H1 (cell line): ENCODE measurements at regions not wholly inside any gene's neighbourhood (a gene's known extent, or its start where the extent isn't known, plus 50 kb on each side); places are given as distances from the start of the nearest gene placed in this dataset.

Source experiments
- CTCF ChIA-PET: fragments of 300-600 bp; sonication (Branson Sonifier 250); formaldehyde crosslinking; loops from one replicate; lab custom pipeline; 2021; ENCODE audit not compliant: partially characterized antibody; lab: Charles Lee
- POLR2A ChIA-PET: fragments of 300-600 bp; sonication (Branson Sonifier 250); formaldehyde crosslinking; loops from one replicate; lab custom pipeline; 2021; ENCODE audit warnings: inconsistent platforms; ENCODE audit not compliant: partially characterized antibody; lab: Charles Lee
- DNase-seq, 2 experiments: peaks; one replicate each; pipeline versions ENCODE4 v3.0.0 to v3.0.0-alpha.2; 2010 to 2022; ENCODE audit warnings: low spot score in 2 of 2, low read depth in 1 of 2, mixed read lengths in 1 of 2
- FAIRE-seq: peaks from 2 replicates; lab custom pipeline; 2011; peaks lifted over from hg19 to GRCh38; lab: Jason Lieb, UNC
- H2AFZ ChIP-seq: 2 replicates; pipeline ENCODE4 v1.8.1; 2012; ENCODE audit warnings: low read length, inconsistent platforms
- H2AK5ac ChIP-seq: 2 replicates; pipeline ENCODE4 v1.6.1; 2013; ENCODE audit warnings: low read depth, low read length
- H2BK120ac ChIP-seq: replicated peaks from 2 replicates; pipeline ENCODE3; 2013; ENCODE audit warnings: low read depth, low read length, inconsistent platforms
- H2BK12ac ChIP-seq: 2 replicates; pipeline ENCODE4 v1.6.1; 2013; ENCODE audit warnings: low read depth, low read length
- H2BK15ac ChIP-seq: 2 replicates; pipeline ENCODE4 v1.6.1; 2013; ENCODE audit warnings: low read length
- H2BK20ac ChIP-seq: 2 replicates; pipeline ENCODE4 v1.6.1; 2013; ENCODE audit warnings: low read length
- H2BK5ac ChIP-seq: 2 replicates; pipeline ENCODE4 v1.6.1; 2013; ENCODE audit warnings: low read depth, low read length
- H3K14ac ChIP-seq: 2 replicates; pipeline ENCODE4 v1.6.1; 2013; ENCODE audit warnings: inconsistent platforms; ENCODE audit not compliant: insufficient read length
- H3K18ac ChIP-seq: 2 replicates; pipeline ENCODE4 v1.6.1; 2013; ENCODE audit warnings: low read length; ENCODE audit errors: extremely low read depth
- H3K23ac ChIP-seq: 2 replicates; pipeline ENCODE4 v1.6.1; 2013; ENCODE audit warnings: inconsistent platforms; ENCODE audit not compliant: insufficient read length
- H3K23me2 ChIP-seq: 2 replicates; pipeline ENCODE4 v1.6.1; 2013; ENCODE audit warnings: low read depth, low read length
- H3K27ac ChIP-seq: 2 replicates; pipeline ENCODE4 v1.6.1; 2011; ENCODE audit warnings: low read depth, low read length, inconsistent platforms
- H3K27me3 ChIP-seq, 4 experiments: replicated peaks in 1 of 4; 1 replicate in 1 of 4; 2 replicates in 3 of 4; pipeline versions ENCODE4 v1.6.1 to v1.8.1; 2011 to 2013; ENCODE audit warnings: low read length in 3 of 4, mild to moderate bottlenecking in 3 of 4, inconsistent platforms in 2 of 4, mixed read lengths in 2 of 4, moderate library complexity in 1 of 4; ENCODE audit not compliant: control insufficient read depth in 3 of 4, insufficient read depth in 3 of 4; ENCODE audit errors: extremely low read depth in 1 of 4
- H3K36me3 ChIP-seq, 4 experiments: 2 replicates each; pipeline versions ENCODE4 v1.6.1 to v1.8.1; 2011 to 2013; ENCODE audit warnings: mild to moderate bottlenecking in 4 of 4, low read length in 3 of 4, moderate library complexity in 2 of 4, control low read depth in 1 of 4, inconsistent platforms in 1 of 4; ENCODE audit not compliant: insufficient read depth in 4 of 4, control insufficient read depth in 2 of 4
- H3K4ac ChIP-seq: replicated peaks from 2 replicates; pipeline ENCODE3; 2013; ENCODE audit warnings: low read length, low read depth, mixed read lengths, inconsistent platforms; ENCODE audit not compliant: insufficient read length
- H3K4me1 ChIP-seq, 4 experiments: replicated peaks in 1 of 4; 1 replicate in 1 of 4; 2 replicates in 3 of 4; pipeline versions ENCODE4 v1.6.1 to v1.8.1; 2011 to 2013; ENCODE audit warnings: low read length in 3 of 4, inconsistent platforms in 2 of 4, mixed read lengths in 1 of 4; ENCODE audit not compliant: insufficient read depth in 4 of 4, control insufficient read depth in 3 of 4
- H3K4me2 ChIP-seq, 2 experiments: 2 replicates each; pipeline versions ENCODE4 v1.6.1 to v1.8.1; 2011 to 2013; ENCODE audit warnings: low read depth in 2 of 2, low read length in 2 of 2, control low read depth in 1 of 2, inconsistent platforms in 1 of 2, mild to moderate bottlenecking in 1 of 2; ENCODE audit not compliant: insufficient read depth in 1 of 2
- H3K4me3 ChIP-seq, 4 experiments: fragments of 200-600, 300-600 bp in 1 of 4; sonication (generic), shearing (Covaris generic), sonication (Bioruptor Twin) in 1 of 4; 2 replicates each; pipeline versions ENCODE4 v1.5.1 to v1.8.1; 2011 to 2016; ENCODE audit warnings: low read length in 4 of 4, low read depth in 3 of 4, control low read depth in 2 of 4, inconsistent platforms in 2 of 4, mild to moderate bottlenecking in 2 of 4, mixed read lengths in 1 of 4, moderate library complexity in 1 of 4; ENCODE audit not compliant: insufficient read depth in 2 of 4; ENCODE audit errors: extremely low read depth in 1 of 4
- H3K56ac ChIP-seq: replicated peaks from 2 replicates; pipeline ENCODE3; 2013; ENCODE audit warnings: low read depth, mild to moderate bottlenecking, mixed read lengths, low read length, inconsistent platforms; ENCODE audit not compliant: insufficient read length
- H3K79me1 ChIP-seq: 2 replicates; pipeline ENCODE4 v1.6.1; 2013; ENCODE audit warnings: low read depth, low read length, control low read depth
- H3K79me2 ChIP-seq, 2 experiments: 2 replicates each; pipeline versions ENCODE4 v1.6.1 to v1.8.1; 2012 to 2013; ENCODE audit warnings: low read length in 2 of 2, mild to moderate bottlenecking in 2 of 2, inconsistent platforms in 1 of 2; ENCODE audit not compliant: insufficient read depth in 2 of 2, control insufficient read depth in 1 of 2
- H3K9ac ChIP-seq, 4 experiments: replicated peaks in 1 of 4; 1 replicate in 1 of 4; 2 replicates in 3 of 4; pipeline versions ENCODE4 v1.6.1 to v1.8.1; 2011 to 2013; ENCODE audit warnings: low read depth in 3 of 4, low read length in 3 of 4, control low read depth in 2 of 4, mild to moderate bottlenecking in 2 of 4, moderate library complexity in 2 of 4, inconsistent platforms in 1 of 4; ENCODE audit errors: extremely low read depth in 1 of 4
- H3K9me3 ChIP-seq, 2 experiments: 2 replicates each; pipeline versions ENCODE4 v1.6.1 to v1.8.1; 2012 to 2013; ENCODE audit warnings: mild to moderate bottlenecking in 2 of 2, moderate library complexity in 2 of 2, control low read depth in 1 of 2, inconsistent platforms in 1 of 2, low read depth in 1 of 2, low read length in 1 of 2, mixed read lengths in 1 of 2; ENCODE audit not compliant: insufficient read depth in 2 of 2
- H4K20me1 ChIP-seq, 2 experiments: replicated peaks in 1 of 2; 2 replicates each; pipeline versions ENCODE3 to v1.8.1; 2011 to 2013; ENCODE audit warnings: inconsistent platforms in 2 of 2, low read length in 2 of 2, mild to moderate bottlenecking in 1 of 2; ENCODE audit not compliant: insufficient read depth in 2 of 2, control insufficient read depth in 1 of 2
- H4K5ac ChIP-seq: 2 replicates; pipeline ENCODE4 v1.6.1; 2013; ENCODE audit warnings: low read length, low read depth, mixed read lengths, inconsistent platforms; ENCODE audit not compliant: insufficient read length
- H4K8ac ChIP-seq: 2 replicates; pipeline ENCODE4 v1.8.0; 2013; ENCODE audit warnings: mild to moderate bottlenecking, moderate library complexity, low read length, inconsistent platforms; ENCODE audit not compliant: insufficient read depth; ENCODE audit errors: extremely low read depth
- H4K91ac ChIP-seq: replicated peaks from 2 replicates; pipeline ENCODE3; 2013; ENCODE audit warnings: low read length, mixed read lengths, inconsistent platforms; ENCODE audit not compliant: insufficient read length
- CBX5 ChIP-seq: fragments of 300-800, 300-1000 bp; sonication (generic); IDR thresholded peaks from 2 replicates; pipeline ENCODE4 v1.7.1; 2016; ENCODE audit warnings: antibody characterized with exemption, low read length, low read depth
- HDAC6 ChIP-seq: IDR thresholded peaks from one replicate; pipeline ENCODE4 v1.7.1; 2012; ENCODE audit warnings: low read depth, mild to moderate bottlenecking, inconsistent platforms, low read length, moderate library complexity
- KDM1A ChIP-seq: fragments of 200-600, 300-600 bp; sonication (generic); IDR thresholded peaks from 2 replicates; pipeline ENCODE4 v1.7.1; 2016; ENCODE audit warnings: mild to moderate bottlenecking, low read length, borderline replicate concordance
- KDM4A ChIP-seq: IDR thresholded peaks from one replicate; pipeline ENCODE4 v1.7.1; 2012; ENCODE audit warnings: low read depth, mild to moderate bottlenecking, moderate library complexity, low read length, inconsistent platforms; ENCODE audit not compliant: severe bottlenecking
- KDM5A ChIP-seq: fragments of 200-600 bp; IDR thresholded peaks from 2 replicates; pipeline ENCODE4 v1.7.1; 2012; ENCODE audit warnings: mild to moderate bottlenecking, low read length, inconsistent platforms, mixed read lengths
- MAFK ChIP-seq: IDR thresholded peaks from 2 replicates; pipeline ENCODE4 v1.6.1; 2012; ENCODE audit warnings: low read depth, mild to moderate bottlenecking, improper control_type of control experiment, low read length
- POLR2A ChIP-seq, 2 experiments: IDR thresholded peaks; 1 replicate in 1 of 2; 2 replicates in 1 of 2; pipeline ENCODE4 v1.6.1; 2011; ENCODE audit warnings: low read depth in 2 of 2, low read length in 2 of 2, mild to moderate bottlenecking in 2 of 2; ENCODE audit errors: control extremely low read depth in 1 of 2
- POLR2AphosphoS5 ChIP-seq: IDR thresholded peaks from 2 replicates; pipeline ENCODE4 v1.6.1; 2011; ENCODE audit warnings: low read depth, low read length
- SIRT6 ChIP-seq: IDR thresholded peaks from one replicate; pipeline ENCODE4 v1.7.1; 2012; ENCODE audit warnings: low read length, inconsistent platforms
- TAF7 ChIP-seq: optimal IDR thresholded peaks from 2 replicates; pipeline ENCODE3; 2011; ENCODE audit warnings: low read depth, mild to moderate bottlenecking, inconsistent platforms, low read length, moderate library complexity, borderline replicate concordance
- TBP ChIP-seq: IDR thresholded peaks from 2 replicates; pipeline ENCODE4 v1.6.1; 2011; ENCODE audit warnings: low read depth, low read length, improper control_type of control experiment
- ZNF274 ChIP-seq: IDR thresholded peaks from 2 replicates; pipeline ENCODE4 v1.7.0; 2012; ENCODE audit warnings: low read length, borderline replicate concordance; ENCODE audit errors: extremely low read depth
- WGBS, 2 experiments: shearing (Covaris generic) in 1 of 2; methylation state at CpG; one replicate each; pipeline versions ENCODE4 v1.1.6 to v1.1.7; 2013 to 2015; ENCODE audit warnings: low lambda C conversion rate in 2 of 2, mixed read lengths in 2 of 2, inconsistent platforms in 1 of 2, low coverage in 1 of 2, missing lambda C conversion rate in 1 of 2; ENCODE audit not compliant: insufficient replicate concordance in 2 of 2, insufficient coverage in 1 of 2, insufficient read length in 1 of 2; ENCODE audit errors: extremely low coverage in 1 of 2, missing lambda C conversion rate in 1 of 2; 5-methylcytosine and 5-hydroxymethylcytosine counted together
- TF ChIP-seq, protein P1 (sequence below): IDR thresholded peaks from 2 replicates; pipeline ENCODE4 v1.6.1; 2011; ENCODE audit warnings: low read length, improper control_type of control experiment
- TF ChIP-seq, protein P2 (sequence below): IDR thresholded peaks from 2 replicates; pipeline ENCODE4 v1.6.1; 2012; ENCODE audit warnings: inconsistent platforms

DNA sequence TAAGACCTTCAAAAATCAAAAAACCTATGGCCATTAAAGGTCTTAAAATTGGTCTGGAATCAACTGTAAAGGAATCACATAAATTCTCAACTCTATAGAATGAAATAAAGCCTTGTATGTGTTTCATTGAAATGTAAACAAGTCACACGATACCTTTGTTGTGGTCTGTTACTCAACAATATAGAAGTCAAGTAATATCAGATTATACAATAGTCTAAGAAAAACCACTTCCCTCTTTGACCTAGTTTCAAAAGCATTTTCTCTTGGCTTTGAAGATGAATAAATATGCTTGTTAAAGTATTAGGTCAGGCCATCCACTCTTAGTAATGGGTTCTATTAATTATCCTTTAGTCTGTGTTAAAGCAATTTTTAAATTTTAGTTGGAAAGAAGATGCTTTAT is 79.8 kb upstream of the DIO2 start:
- Histone ChIP-seq H3K9me3 (peaks cover 0 to 8% of the 10 kb centered on the region in 2 experiments; a peak in 1 of 4 replicates), H2AFZ (no peak overlapping the region), H4K8ac (no peak overlapping the region), H3K4me3 (no peak overlapping the region), H4K91ac (no peak overlapping the region), H3K4me2 (no peak overlapping the region), H2BK120ac (no peak overlapping the region), H2BK15ac (no peak overlapping the region), H3K4ac (no peak overlapping the region), H4K20me1 (no peaks in the 10 kb centered on the region), H3K56ac (no peak overlapping the region), H3K14ac (no peak overlapping the region), H4K5ac (no peak overlapping the region), H2BK20ac (no peak overlapping the region), H3K4me1 (no peaks in the 10 kb centered on the region), H3K79me2 (no peaks in the 10 kb centered on the region), H2AK5ac (no peak overlapping the region), H3K36me3 (no peaks in the 10 kb centered on the region), H3K79me1 (no peaks in the 10 kb centered on the region), H3K27me3 (no peaks in the 10 kb centered on the region), H3K27ac (no peak overlapping the region), H3K18ac (no peak overlapping the region), H3K23me2 (no peaks in the 10 kb centered on the region), H3K9ac (no peak overlapping the region), H2BK12ac (no peak overlapping the region), H3K23ac (no peak overlapping the region), H2BK5ac (no peak overlapping the region)
- ChIA-PET POLR2A (no interaction called here), CTCF (no interaction called here)
- DNase-seq (no peak), FAIRE-seq (no peak)
- 85% methylated on average over 1 of the region's 1 CpG; no CpG with 5 or more reads in 1 of the 2 experiments for WGBS, 2 experiments
- TF ChIP-seq HDAC6 (no peak), TAF7 (no peak), KDM5A (no peak), POLR2A (IDR thresholded peaks at IDR 0.05; ENCODE audit: control extremely low read depth in 1 of 2, low read depth in 2 of 2, low read length in 2 of 2) (no peak), ZNF274 (no peak), MAFK (no peak), KDM4A (no peak), POLR2AphosphoS5 (no peak), CBX5 (no peak), TBP (no peak), KDM1A (no peak), SIRT6 (no peak)
- TF ChIP-seq, protein P1, sequence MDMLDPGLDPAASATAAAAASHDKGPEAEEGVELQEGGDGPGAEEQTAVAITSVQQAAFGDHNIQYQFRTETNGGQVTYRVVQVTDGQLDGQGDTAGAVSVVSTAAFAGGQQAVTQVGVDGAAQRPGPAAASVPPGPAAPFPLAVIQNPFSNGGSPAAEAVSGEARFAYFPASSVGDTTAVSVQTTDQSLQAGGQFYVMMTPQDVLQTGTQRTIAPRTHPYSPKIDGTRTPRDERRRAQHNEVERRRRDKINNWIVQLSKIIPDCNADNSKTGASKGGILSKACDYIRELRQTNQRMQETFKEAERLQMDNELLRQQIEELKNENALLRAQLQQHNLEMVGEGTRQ: no peak
- TF ChIP-seq, protein P2, sequence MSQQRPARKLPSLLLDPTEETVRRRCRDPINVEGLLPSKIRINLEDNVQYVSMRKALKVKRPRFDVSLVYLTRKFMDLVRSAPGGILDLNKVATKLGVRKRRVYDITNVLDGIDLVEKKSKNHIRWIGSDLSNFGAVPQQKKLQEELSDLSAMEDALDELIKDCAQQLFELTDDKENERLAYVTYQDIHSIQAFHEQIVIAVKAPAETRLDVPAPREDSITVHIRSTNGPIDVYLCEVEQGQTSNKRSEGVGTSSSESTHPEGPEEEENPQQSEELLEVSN: no peak
